ENCODE measurements at regions not wholly inside any gene's neighbourhood (a gene's known extent, or its start where the extent isn't known, plus 50 kb on each side); places are given as distances from the start of the nearest gene placed in this dataset.

DNA sequence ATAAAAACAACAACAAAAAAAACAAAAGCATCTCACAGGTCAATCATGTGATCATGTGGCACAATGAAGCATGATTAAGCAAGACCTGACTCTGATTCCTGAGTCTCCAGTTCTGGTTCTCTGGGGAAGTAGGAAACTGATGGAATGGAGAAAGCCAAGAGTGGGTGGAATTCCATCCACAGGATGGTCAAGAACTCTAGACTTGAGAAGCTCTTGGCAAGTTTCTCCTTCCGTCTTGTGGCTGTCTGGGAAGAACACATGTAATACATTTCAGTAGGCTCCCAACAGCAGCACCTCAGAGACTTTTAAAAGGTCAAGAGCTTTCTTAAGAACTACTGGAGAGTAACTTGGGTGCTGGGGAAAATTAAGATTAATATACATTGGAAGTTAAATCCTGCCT is 78.6 kb upstream of the TSHZ3 start:
- no peak for DNase-seq (ENCODE audit: low read depth in 1 of 2, low spot score in 1 of 2)
- no peaks in the 10 kb centered on the region for H3K27me3 ChIP-seq (ENCODE audit: insufficient read depth, poor library complexity, severe bottlenecking)
- TF ChIP-seq, protein P1, sequence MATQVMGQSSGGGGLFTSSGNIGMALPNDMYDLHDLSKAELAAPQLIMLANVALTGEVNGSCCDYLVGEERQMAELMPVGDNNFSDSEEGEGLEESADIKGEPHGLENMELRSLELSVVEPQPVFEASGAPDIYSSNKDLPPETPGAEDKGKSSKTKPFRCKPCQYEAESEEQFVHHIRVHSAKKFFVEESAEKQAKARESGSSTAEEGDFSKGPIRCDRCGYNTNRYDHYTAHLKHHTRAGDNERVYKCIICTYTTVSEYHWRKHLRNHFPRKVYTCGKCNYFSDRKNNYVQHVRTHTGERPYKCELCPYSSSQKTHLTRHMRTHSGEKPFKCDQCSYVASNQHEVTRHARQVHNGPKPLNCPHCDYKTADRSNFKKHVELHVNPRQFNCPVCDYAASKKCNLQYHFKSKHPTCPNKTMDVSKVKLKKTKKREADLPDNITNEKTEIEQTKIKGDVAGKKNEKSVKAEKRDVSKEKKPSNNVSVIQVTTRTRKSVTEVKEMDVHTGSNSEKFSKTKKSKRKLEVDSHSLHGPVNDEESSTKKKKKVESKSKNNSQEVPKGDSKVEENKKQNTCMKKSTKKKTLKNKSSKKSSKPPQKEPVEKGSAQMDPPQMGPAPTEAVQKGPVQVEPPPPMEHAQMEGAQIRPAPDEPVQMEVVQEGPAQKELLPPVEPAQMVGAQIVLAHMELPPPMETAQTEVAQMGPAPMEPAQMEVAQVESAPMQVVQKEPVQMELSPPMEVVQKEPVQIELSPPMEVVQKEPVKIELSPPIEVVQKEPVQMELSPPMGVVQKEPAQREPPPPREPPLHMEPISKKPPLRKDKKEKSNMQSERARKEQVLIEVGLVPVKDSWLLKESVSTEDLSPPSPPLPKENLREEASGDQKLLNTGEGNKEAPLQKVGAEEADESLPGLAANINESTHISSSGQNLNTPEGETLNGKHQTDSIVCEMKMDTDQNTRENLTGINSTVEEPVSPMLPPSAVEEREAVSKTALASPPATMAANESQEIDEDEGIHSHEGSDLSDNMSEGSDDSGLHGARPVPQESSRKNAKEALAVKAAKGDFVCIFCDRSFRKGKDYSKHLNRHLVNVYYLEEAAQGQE (IDR thresholded peaks at IDR 0.05; ENCODE audit: insufficient replicate concordance, low read depth): no peak
- no peak for TF ChIP-seq GABPA (IDR thresholded peaks at IDR 0.05; ENCODE audit: low read depth)
- no peak for TF ChIP-seq POLR2AphosphoS5 (IDR thresholded peaks at IDR 0.05; ENCODE audit: low read depth)
- TF ChIP-seq SPI1 (IDR thresholded peaks at IDR 0.05; ENCODE audit: borderline replicate concordance, low read depth): no peak
- TF ChIP-seq, protein P2, sequence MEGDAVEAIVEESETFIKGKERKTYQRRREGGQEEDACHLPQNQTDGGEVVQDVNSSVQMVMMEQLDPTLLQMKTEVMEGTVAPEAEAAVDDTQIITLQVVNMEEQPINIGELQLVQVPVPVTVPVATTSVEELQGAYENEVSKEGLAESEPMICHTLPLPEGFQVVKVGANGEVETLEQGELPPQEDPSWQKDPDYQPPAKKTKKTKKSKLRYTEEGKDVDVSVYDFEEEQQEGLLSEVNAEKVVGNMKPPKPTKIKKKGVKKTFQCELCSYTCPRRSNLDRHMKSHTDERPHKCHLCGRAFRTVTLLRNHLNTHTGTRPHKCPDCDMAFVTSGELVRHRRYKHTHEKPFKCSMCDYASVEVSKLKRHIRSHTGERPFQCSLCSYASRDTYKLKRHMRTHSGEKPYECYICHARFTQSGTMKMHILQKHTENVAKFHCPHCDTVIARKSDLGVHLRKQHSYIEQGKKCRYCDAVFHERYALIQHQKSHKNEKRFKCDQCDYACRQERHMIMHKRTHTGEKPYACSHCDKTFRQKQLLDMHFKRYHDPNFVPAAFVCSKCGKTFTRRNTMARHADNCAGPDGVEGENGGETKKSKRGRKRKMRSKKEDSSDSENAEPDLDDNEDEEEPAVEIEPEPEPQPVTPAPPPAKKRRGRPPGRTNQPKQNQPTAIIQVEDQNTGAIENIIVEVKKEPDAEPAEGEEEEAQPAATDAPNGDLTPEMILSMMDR (IDR thresholded peaks at IDR 0.05; ENCODE audit: insufficient read depth, low read length): no peak
- no peak overlapping the region for H3K4me3 ChIP-seq (replicated peaks; ENCODE audit: insufficient read depth, low read length)
- H3K27ac ChIP-seq (replicated peaks): no peak overlapping the region

DNA sequence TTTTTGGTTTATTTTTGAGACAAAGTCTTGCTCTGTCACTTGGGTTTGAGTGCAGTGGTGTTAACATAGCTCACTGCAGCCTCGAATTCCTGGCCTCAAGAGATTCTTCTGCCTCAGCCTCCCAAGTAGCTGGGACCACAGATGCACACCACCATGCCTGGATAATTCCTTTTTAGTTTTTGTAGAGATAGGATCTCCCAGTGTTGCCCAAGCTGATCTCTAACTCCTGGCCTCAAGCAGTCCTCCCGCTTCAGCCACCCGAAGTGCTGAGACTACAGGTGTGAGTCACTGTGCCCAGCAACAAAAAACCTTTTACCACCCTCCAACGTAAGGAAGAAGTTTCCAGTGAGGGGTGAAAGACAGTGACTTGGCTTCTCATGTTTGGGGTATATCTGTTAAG is 81.1 kb upstream of the TSHZ3 start:
- TF ChIP-seq, protein P2 (IDR thresholded peaks at IDR 0.05; ENCODE audit: insufficient read depth, low read length): no peak
- TF ChIP-seq, protein P1 (IDR thresholded peaks at IDR 0.05; ENCODE audit: insufficient replicate concordance, low read depth): no peak
- TF ChIP-seq SPI1 (IDR thresholded peaks at IDR 0.05; ENCODE audit: borderline replicate concordance, low read depth) (no peak), GABPA (IDR thresholded peaks at IDR 0.05; ENCODE audit: low read depth) (no peak), POLR2AphosphoS5 (IDR thresholded peaks at IDR 0.05; ENCODE audit: low read depth) (no peak)
- Histone ChIP-seq H3K27me3 (ENCODE audit: insufficient read depth, poor library complexity, severe bottlenecking) (no peaks in the 10 kb centered on the region), H3K27ac (replicated peaks) (no peak overlapping the region), H3K4me3 (replicated peaks; ENCODE audit: insufficient read depth, low read length) (no peak overlapping the region)
- DNase-seq (ENCODE audit: low read depth in 1 of 2, low spot score in 1 of 2): no peak

DNA sequence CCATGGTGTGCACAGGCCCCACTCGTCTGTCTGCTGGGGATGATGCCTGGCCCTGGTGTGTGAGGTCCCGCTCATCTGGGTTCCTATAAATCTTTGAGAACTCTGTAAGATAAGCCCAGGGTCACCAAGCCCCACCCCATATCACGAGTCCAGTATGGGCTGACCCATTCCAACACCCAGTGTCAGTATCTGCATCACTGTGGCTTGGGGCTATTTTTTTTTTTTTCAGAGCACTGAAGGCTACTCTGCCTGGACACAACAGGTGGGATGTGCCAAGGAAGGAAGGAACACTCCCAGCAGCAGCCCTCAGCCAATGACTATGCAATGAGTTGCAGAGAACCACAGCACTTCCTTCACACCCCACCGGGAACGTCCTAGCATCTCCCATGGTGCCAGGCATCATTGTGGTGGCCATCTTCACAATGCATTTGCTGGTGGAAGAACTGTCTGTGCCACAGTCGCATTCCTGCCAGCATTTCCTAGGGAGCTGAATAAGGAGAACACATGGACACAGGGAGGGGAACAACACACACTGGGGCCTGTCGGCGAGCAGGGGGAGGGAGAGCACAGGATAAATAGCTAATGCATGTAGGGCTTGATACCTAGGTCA is 83.1 kb upstream of the TSHZ3 start:
- H3K27me3 ChIP-seq (ENCODE audit: insufficient read depth, poor library complexity, severe bottlenecking): no peaks in the 10 kb centered on the region
- H3K27ac ChIP-seq (replicated peaks): no peak overlapping the region
- no peak overlapping the region for H3K4me3 ChIP-seq (replicated peaks; ENCODE audit: insufficient read depth, low read length)
- DNase-seq (ENCODE audit: low read depth in 1 of 2, low spot score in 1 of 2): no peak
- no peak for TF ChIP-seq SPI1 (IDR thresholded peaks at IDR 0.05; ENCODE audit: borderline replicate concordance, low read depth)
- TF ChIP-seq, protein P2 (IDR thresholded peaks at IDR 0.05; ENCODE audit: insufficient read depth, low read length): no peak
- no peak for TF ChIP-seq GABPA (IDR thresholded peaks at IDR 0.05; ENCODE audit: low read depth)
- TF ChIP-seq, protein P1 (IDR thresholded peaks at IDR 0.05; ENCODE audit: insufficient replicate concordance, low read depth): no peak
- no peak for TF ChIP-seq POLR2AphosphoS5 (IDR thresholded peaks at IDR 0.05; ENCODE audit: low read depth)

Measured in HL-60 (cell line).